ENCODE measurements at regions not wholly inside any gene's neighbourhood (a gene's known extent, or its start where the extent isn't known, plus 50 kb on each side); places are given as distances from the start of the nearest gene placed in this dataset.
"Not testable (repeated sequence)": the region's sequence is repeated elsewhere in the genome, so short reads cannot be mapped to it uniquely, and the experiment has no call there.

DNA sequence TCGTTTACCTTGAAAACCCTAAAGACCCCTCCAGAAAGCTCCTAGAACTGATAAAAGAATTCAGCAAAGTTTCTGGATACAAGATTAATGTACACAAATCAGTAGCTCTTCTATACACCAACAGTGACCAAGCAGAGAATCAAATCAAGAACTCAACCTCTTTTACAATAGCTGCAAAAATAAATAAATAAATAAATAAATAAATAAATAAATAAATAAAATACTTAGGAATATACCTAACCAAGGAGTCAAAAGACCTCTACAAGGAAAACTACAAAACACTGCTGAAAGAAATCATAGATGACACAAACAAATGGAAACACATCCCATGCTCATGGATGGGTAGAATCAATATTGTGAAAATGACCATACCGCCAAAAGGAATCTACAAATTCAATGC is 186.8 kb upstream of the EOLA2 start:
- DNase-seq: not testable (repeated sequence)

DNA sequence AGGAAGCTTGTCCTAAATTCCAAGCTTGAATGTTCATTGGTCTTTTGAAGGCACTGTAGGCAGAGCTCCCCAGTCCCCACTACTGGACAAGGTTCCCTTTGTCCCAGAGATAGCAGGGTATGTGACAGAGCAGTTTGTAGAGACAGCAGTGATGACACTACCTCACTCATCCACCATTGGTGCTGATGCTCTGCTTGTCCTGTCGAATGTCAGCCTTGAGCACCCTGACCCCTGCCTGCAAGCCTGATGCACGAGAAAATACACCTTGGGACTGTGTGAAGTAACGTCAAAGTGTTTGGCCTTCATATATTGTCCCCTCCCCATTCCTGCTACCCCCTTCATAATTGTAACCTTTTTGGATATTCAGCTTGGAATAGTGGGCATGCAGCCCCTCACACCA is 188.9 kb upstream of the EOLA2 start:
- no peak for DNase-seq

DNA sequence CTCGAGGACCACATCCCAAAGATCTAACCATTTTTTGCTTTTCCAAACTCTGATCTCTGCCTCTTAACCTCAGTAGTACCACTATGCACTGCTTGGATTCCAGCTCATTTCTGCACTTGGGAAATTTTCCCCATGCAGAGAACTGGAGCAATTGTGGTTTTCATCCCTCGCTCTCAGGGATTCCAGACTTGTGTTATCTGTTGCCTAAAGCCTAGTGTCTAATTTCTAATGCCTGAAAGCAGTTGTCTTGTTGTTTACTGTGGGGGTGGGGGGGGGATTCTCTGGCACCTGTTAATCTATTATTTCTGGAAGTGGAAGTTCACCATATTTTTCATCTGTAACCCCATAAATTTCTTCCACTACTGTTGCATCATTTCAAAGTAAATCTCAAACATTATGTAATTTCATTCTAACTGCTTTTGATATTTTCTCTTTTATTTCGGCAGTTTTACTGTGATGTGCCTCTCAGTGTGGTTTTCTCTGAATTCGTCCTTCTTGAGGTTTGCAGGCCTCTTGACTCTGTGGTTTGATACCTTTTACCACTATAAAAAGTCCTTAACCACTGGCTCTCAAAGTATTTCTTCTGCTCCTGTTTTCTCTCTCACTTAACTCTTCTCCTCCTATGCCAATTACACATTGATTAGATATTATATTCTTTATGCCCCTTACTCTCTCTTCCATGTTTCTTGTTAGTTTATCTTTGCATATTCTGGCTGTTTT is 205.6 kb upstream of the EOLA2 start:
- DNase-seq: no peak

DNA sequence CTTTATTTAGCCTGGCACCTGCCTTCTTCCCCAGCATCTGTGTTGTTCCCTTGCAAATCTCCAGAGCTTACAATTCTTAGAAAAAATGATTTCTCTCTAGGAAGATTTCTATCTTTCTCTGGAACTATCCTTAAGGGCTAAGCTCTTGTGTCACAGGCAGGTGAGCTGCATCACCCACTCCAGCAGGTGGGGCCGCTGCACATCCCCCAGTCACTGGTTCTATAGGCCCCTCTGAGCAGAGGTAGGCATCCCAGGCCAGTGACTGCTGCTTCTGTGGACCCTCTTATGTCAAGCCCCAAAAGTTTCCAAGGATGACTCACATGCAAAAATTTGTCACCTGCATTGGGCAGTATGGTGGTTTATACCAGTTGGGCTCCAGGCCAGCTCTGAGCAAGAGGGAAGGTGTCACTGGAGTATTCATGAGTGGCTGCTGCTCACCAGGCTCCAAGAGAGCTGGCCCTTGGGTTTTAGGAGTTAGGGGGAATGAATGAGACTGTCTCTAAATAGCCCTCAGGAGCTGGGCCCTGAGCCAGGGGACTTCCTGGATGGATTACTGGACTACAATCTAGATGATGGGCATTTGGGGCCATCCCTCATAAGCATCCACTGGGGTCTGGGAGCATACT is 208.1 kb upstream of the EOLA2 start:
- no peak for DNase-seq

GRCh38 chrX:150148749-150149672 is 210.7 kb upstream of the EOLA2 start:
- no peak for DNase-seq

- DNase-seq: peak in 1 of 3 donors; percentile 33
Measured at GRCh38 chrX:150150076-150150779, 211.9 kb upstream of the EOLA2 start.

- no peak for DNase-seq
Measured at GRCh38 chrX:150150780-150151125, 212.4 kb upstream of the MAMLD1 start.

- no peak for DNase-seq
Measured at GRCh38 chrX:150152036-150152435, 211.1 kb upstream of the MAMLD1 start.

GRCh38 chrX:150152546-150152945 is 210.6 kb upstream of the MAMLD1 start:
- no peak for DNase-seq

DNA sequence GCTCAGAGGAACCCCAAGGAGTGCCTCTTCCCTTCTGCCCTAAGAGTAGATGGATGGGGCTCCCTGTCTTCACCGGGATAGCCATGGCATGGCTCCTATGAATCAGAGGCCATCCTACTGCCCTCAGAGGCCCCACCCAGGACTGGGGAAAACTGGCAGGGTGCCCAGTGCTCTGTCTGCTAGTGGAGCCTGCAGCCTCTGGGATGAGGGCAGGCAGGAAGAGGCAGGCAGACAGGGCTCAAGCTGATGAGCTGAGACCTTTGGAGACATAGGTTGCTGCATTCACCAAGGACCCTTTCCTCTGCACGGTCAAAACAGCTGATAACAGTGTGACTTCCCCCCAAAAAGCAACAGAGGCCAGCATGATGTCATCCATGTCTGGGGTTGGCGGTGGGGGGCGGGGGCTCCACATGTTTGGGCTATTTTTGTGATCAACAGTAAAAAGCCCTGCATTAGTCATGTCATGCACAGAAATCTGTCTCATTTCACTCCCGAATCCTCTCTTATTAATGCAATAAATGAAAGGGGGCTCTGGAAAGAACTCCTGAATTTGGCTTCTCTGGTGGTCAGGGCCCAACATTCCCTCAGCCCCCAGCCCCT is 207.6 kb upstream of the MAMLD1 start:
- peak in 1 of 3 donors; percentile 19 for DNase-seq

- DNase-seq: no peak
Measured at GRCh38 chrX:150156615-150157014, 206.5 kb upstream of the MAMLD1 start.

DNA sequence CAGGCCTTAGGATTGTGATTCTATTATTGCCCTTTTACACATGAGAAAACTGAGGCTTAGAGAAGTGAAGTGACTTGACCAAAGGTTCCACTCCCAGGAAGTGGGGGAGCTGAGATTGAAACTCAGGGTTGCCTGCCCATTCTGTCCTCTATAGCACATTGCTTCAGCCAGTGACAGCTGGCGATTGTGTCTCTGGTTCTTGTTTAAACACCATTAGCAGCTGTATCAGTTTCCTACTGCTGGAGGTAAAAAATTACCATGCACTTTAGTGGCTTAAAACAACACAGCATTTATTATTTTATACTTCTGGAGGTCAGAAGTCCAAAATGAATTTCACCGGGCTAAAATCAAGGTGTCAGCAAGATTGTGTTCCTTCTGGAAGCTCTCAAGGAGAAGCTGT is 205.8 kb upstream of the MAMLD1 start:
- DNase-seq: no peak

GRCh38 chrX:150158554-150159332 is 204.4 kb upstream of the MAMLD1 start:
- no peak for DNase-seq

- no peak for DNase-seq
Measured at GRCh38 chrX:150159537-150159936, 203.6 kb upstream of the MAMLD1 start.

GRCh38 chrX:150160656-150161055 is 202.5 kb upstream of the MAMLD1 start:
- DNase-seq: no peak

DNA sequence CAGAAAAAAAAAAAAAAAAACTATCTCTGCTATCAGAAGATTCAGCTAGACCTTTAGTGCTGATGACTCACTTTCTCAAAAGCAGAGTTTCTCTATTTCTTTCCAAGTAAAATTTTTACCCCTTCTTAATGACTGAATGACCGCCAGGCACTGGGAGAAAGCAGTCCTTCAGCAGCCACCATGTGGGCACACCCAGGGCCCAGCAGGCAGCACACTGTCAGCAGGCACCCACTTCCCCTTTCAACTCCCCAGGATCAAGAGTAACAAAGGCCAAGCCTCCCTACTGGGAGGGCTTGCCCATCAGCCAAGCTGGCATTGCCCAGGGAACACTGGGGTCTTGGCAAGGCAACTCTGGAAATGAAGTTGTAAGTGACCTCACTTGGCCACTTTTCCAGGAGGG is 201.9 kb upstream of the MAMLD1 start:
- DNase-seq: no peak

DNA sequence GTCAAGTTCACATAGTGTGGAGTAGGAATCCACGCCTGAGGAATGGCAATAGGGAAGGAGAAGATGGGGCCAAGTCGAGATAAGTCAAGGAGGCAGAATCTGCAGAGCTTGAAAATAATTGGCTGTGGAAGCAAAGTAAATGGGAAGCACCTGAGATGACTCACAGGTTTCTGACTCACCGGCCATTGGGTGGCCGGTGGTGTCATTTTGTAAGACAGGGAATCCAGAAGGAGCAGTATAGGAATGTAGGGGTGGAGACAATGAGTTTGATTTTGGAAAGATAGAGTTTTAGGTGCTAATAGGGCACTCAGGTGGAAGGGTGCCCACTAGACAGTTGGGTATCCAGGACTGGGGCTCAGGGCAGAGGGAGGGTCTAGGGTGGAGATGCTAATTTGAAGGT is 201.0 kb upstream of the MAMLD1 start:
- no peak for DNase-seq

DNA sequence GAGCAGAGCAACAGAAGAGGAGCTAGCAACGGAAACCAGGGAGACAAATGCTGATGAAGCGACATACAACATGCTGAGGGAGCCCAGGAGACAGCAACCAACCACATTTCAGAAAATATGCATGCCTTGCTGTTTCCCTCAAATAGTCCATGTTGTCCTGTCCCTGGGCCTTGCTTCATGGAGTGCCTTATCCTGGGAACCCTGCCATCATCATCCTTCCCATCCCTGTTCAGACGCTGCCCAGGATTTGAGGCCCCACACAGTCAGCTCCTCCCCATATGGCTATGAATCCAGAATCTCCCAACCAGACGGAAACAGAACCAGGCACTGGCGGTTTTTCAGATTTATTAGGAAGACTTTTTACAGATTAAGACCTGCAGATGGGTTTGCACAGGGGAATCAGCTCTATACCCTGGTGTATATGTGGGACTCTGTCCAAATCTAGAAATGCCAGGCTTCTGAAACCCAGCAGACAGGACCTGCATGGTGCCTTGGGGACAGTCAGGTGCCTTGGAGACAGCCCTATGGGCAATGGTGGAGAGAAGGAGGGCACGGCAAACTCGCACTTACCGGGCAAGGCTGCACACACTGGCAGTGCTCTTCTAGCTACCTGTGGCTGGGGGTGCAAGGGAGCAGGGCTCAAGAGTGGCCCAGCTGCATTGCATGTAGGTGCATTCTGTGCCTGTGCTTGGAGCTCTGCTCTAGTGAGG is 199.7 kb upstream of the MAMLD1 start:
- DNase-seq: peak in 1 of 3 donors; percentile 20

DNA sequence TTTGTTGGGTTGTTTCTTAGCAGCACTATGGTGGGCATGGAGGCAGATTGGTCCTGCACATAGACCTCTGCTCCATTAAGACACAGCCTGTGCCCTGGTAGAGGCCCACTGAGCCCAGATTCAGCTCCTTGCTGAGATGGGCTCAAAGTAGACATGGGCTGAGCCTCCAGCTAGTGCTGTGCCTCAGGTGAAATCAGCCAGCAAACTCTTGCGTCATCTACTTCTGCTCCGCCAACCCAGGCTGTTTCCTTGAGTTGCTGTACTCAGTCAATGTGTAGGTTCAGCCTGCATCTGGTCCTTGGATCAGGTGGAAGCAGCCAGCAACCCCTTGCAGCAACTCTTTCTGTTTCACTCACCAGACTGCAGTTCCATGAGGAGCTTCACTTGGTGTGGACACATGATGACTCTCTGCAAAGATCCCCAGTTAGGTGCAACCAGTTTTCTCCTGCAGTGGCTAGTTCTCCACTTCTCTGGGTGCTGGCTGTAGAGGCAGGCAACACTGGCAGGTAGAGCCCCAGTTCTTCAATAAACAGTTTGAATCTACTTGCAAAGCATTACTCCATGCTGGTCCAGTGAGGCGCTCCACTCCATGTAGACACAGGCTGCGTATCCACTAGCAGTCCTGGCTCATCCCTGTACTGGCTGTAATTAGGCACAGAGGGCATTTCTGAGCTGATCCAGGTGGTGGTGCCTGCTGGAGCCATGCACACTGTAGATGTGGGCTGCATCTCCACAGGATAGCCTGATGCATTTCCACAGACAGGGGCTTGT is 199.0 kb upstream of the MAMLD1 start:
- DNase-seq: no peak
